ENCODE measurements at regions not wholly inside any gene's neighbourhood (a gene's known extent, or its start where the extent isn't known, plus 50 kb on each side); places are given as distances from the start of the nearest gene placed in this dataset.
"Not testable (repeated sequence)": the region's sequence is repeated elsewhere in the genome, so short reads cannot be mapped to it uniquely, and the experiment has no call there.

- TF ChIP-seq CTCF (IDR thresholded peaks at IDR 0.05; ENCODE audit: low read depth, low read length, missing control alignments), result no peak
- H3K4me3 ChIP-seq (ENCODE audit: low read depth, low read length), result no peak overlapping the region
- no peak for DNase-seq (ENCODE audit: low read depth)
Observed at GRCh38 chr4:43458293-43458692, 565.8 kb downstream of the GRXCR1 start.

DNA sequence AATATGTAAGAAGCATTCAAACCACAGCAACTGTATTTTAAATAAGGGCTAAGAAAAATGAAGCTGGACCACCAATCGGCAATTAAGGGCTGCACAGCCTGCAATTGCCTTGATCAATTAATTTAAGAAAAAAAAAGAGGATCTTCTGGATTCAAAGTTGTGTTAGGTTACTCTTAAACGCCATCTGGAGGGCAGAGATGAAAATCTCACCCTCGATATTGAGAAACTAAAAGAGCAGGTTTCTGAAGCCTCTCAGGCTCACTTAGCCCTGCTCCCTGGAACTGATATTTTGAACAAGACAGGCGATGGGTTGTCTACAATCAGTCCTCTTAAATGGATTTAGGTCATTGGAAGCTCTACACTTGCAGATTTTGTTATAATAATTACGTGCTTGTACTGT, 579.4 kb downstream of the GRXCR1 start:
- no peak overlapping the region for H3K4me3 ChIP-seq (ENCODE audit: low read depth, low read length)
- no peak for DNase-seq (ENCODE audit: low read depth)
- TF ChIP-seq CTCF (IDR thresholded peaks at IDR 0.05; ENCODE audit: low read depth, low read length, missing control alignments), result no peak

DNA sequence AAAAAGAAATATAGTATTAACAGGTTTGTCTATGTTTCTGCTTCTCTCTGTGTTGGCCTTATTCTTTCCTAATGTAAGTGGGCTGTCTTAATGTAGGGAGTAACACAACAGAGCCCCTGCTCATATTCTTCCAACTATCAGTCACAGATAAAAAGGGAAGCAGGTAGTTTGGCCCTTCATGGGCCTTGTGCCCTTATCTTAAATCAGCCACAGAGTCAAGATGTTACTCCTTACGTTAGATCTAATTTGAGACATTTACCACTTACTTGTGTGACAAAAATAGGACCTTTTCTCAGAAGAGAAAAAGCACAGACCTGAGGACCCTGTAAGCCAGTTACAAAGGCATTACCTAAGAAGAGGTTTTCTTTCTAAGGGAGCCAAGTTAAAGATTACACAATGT, 589.0 kb downstream of the GRXCR1 start:
- no peak for TF ChIP-seq CTCF (IDR thresholded peaks at IDR 0.05; ENCODE audit: low read depth, low read length, missing control alignments)

GRCh38 chr4:43485196-43485595, 592.7 kb downstream of the GRXCR1 start:
- no peak for DNase-seq (ENCODE audit: low read depth)
- H3K4me3 ChIP-seq (ENCODE audit: low read depth, low read length), result no peak overlapping the region
- TF ChIP-seq CTCF (IDR thresholded peaks at IDR 0.05; ENCODE audit: low read depth, low read length, missing control alignments), result no peak

More for the DNA sequence above, 589.0 kb downstream of the GRXCR1 start:
- no peak for DNase-seq (ENCODE audit: low read depth)
- H3K4me3 ChIP-seq (ENCODE audit: low read depth, low read length), result no peak overlapping the region

DNA sequence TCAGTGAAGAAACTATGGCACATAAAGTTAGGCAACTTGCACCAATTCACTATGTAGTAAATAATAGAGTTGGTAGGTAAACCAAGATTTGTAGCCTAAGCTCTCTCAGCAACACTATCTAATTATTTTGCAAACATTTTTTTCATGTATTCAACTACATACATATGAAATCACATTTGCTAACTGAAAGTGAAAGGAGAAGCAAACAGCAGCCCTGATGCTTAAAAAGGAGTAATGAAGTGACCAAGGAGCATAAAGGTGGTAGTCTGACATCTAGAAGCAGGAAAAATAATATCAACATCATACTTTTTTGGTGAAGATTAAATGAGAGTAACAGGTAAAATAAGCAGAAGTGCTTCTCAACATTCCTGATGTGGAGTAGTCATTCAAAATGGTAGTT, 603.7 kb downstream of the GRXCR1 start:
- DNase-seq (ENCODE audit: low read depth), result no peak
- TF ChIP-seq CTCF (IDR thresholded peaks at IDR 0.05; ENCODE audit: low read depth, low read length, missing control alignments), result no peak

GRCh38 chr4:43496602-43497001, 604.1 kb downstream of the GRXCR1 start:
- no peak for TF ChIP-seq CTCF (IDR thresholded peaks at IDR 0.05; ENCODE audit: low read depth, low read length, missing control alignments)
- no peak for DNase-seq (ENCODE audit: low read depth)
- no peak overlapping the region for H3K4me3 ChIP-seq (ENCODE audit: low read depth, low read length)

More for the DNA sequence above, 603.7 kb downstream of the GRXCR1 start:
- no peak overlapping the region for H3K4me3 ChIP-seq (ENCODE audit: low read depth, low read length)

DNA sequence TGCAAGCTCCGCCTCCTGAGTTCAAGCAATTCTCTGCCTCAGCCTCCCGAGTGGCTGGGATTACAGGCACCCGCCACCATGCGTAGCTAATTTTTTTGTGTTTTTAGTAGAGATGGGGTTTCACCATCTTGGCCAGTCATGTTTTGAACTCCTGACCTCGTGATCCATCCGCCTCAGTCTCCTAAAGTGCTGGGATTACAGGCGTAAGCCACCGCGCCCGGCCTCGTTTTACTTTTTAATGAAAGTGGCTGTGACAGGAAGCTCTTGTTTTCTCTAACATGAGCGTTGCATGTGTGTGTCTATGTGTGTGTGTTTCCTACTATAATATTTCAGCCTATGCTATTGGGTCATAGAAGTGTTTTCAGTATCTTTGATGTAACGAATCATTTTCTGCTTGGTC, 613.3 kb downstream of the GRXCR1 start:
- DNase-seq (ENCODE audit: low read depth); H3K4me3 ChIP-seq (ENCODE audit: low read depth, low read length): not testable (repeated sequence)

GRCh38 chr4:43512253-43512652, 619.7 kb downstream of the GRXCR1 start:
- H3K4me3 ChIP-seq (ENCODE audit: low read depth, low read length), result no peak overlapping the region
- TF ChIP-seq CTCF (IDR thresholded peaks at IDR 0.05; ENCODE audit: low read depth, low read length, missing control alignments), result no peak
- no peak for DNase-seq (ENCODE audit: low read depth)

All from GM12864 (cell line).